ENCODE measurements at regions not wholly inside any gene's neighbourhood (a gene's known extent, or its start where the extent isn't known, plus 50 kb on each side); places are given as distances from the start of the nearest gene placed in this dataset.
"Not testable (repeated sequence)": the region's sequence is repeated elsewhere in the genome, so short reads cannot be mapped to it uniquely, and the experiment has no call there.

- DNase-seq (ENCODE audit: low spot score): no peak
These were observed 54.9 kb upstream of the ZBTB18 start for GRCh38 chr1:243996223-243996622.

- no peak for DNase-seq (ENCODE audit: low spot score)
These were observed 59.4 kb upstream of the ZBTB18 start for GRCh38 chr1:243991650-243992049.

GRCh38 chr1:243984788-243985187 is 66.3 kb upstream of the ZBTB18 start:
- DNase-seq (ENCODE audit: low spot score): no peak

DNA sequence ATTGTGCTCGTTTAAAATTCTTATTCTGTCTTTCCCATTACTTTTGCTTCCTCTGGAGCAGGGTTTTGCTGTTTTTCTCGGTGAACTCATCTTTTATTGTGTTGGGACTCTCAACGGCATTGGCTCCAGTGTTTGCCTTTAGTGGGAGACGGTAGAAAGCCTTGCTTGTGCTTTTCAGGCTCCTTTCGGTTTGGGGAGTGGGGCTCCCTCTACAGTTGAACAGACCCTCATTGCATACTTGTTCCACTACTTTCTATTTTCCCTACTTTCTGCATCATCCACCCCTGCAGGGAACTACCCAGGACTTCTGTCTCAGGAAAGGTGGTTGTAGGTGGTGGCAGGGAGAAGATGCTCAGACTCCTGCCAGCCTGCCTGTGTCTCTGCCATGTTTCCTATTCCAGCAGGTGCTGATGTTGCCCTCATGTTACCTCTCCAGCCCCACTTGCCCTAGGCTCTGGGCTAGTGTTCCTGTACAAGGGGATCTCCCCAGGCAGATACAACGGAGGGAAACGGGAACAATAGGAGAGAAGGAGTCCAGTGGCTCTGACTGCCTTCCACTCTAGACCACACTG is 68.5 kb upstream of the ZBTB18 start:
- DNase-seq (ENCODE audit: low spot score): no peak

- no peak for DNase-seq (ENCODE audit: low spot score)
These were observed 70.6 kb upstream of the ZBTB18 start for GRCh38 chr1:243980471-243980870.

GRCh38 chr1:243980071-243980470 is 71.0 kb upstream of the ZBTB18 start:
- no peak for DNase-seq (ENCODE audit: low spot score)

GRCh38 chr1:243979396-243979795 is 71.7 kb upstream of the ZBTB18 start:
- DNase-seq (ENCODE audit: low spot score): no peak

- no peak for DNase-seq (ENCODE audit: low spot score)
These were observed 74.0 kb upstream of the ZBTB18 start for GRCh38 chr1:243977094-243977493.

DNA sequence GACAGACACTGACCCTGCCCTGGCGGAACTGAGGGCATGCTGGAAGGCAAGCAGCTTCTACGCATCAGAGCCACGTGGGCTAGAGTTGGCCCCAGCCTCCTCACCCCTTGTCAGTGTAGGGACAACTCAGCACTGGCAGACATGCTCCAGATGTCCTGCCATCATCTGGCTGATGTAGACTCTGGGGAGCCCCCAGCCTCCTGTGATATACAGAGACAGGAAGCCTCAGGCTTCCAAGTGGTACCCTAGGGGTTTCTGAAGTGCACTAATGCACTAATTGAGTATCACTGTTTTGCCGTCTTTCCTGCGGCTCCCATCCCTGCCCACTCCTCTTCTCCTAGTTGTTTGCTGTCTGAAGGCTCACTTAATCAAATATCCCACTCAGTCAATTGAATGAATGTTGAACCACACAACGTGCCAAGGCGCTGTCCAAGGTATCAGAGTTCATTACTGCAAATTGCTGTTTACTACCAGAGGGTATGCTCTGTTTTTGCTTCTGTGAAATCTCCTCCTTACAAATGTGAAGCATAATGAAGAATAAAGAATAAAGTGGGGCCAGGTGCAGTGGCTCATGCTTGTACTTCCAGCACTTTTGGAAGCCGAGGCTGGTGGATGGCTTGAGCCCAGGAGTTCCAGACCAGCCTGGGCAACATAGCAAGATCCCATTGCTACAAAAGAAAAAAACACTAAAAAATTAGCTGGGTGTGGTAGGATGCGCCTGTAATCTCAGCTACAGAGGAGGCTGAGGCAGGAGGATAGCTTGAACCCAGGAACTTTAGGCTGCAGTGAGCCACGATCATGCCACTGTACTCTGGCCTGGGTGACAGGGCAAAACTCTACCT is 76.4 kb upstream of the ZBTB18 start:
- DNase-seq (ENCODE audit: low spot score): no peak

DNA sequence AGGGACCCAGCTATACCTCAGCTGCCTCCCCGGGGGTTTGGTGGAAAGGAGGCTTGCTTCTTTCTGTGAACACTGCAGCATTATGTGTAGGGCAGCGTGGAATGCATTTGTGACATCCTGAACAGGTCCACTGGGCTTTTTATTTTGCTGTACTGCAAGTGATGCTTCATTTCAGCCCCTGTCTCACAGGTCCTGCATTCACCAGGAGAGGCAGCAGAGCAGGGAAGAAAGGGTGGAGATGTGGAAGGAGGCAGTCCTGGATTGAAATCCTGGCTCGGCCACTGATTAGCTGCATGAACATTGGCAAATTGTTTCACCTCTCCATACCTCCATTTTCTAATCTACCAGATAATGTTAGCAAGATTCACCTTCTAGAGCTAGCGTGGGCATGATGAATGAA is 77.9 kb upstream of the ZBTB18 start:
- no peak for DNase-seq (ENCODE audit: low spot score)

DNA sequence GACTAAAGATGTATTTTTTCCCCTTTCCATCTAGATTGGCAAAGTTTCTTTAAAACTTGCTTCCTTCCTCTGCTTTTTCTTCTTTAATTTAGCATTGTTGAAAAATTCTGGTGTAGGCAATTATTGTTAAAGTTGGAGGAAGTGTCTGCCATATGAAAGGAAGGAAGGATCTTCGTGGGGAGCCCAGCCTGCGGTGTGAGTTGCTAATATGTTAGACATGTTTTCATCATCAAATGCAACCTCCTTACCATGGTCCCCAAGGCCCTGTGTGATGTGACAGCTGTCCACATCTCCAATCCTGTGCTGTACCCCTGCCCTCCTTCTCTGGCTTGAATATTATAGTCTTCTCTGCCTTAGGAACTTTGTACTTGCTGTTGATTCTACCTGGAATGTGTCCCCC is 81.0 kb upstream of the ZBTB18 start:
- no peak for DNase-seq (ENCODE audit: low spot score)

- no peak for DNase-seq (ENCODE audit: low spot score)
These were observed 82.7 kb upstream of the ZBTB18 start for GRCh38 chr1:243968413-243968812.

GRCh38 chr1:243964915-243965314 is 86.2 kb upstream of the ZBTB18 start:
- DNase-seq (ENCODE audit: low spot score): no peak

DNA sequence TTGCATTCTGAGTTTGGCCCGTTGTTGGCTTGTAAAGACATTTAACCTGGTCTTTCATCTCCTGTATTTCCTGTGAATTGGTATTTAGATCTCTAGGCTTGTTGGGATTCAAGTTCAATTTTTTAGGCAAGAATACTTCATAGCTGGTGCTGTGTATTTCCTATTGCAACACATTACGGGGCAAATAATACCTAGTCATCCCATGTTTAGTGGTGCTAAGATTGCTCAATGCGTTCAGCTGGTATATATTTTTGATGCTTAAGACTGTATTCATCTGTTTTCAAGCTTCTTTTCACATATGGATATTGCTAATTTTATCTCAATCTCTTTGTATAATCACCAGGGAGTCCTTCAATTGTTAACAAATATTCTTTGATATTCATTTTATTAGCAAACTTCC is 87.5 kb upstream of the ZBTB18 start:
- no peak for DNase-seq (ENCODE audit: low spot score)

DNA sequence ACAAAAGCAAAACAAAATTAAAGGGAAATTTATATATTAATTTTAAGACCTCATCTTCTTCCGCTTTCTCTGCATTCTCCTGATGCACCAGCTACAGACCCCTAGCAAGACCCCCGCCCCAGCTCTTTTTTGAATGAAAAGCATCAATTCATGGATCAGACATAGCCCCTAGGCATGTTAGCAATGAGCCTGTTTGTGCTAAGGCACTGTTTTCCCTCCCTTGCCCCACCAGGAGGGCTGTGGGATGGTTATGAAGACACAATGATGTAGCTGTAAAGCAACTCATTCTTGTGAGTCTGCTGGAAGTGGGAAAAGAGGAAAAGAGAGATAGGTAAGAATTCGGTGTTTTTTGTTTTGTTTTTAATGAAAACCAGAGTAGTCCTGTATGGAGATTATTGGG is 88.5 kb upstream of the ZBTB18 start:
- DNase-seq (ENCODE audit: low spot score): no peak

DNA sequence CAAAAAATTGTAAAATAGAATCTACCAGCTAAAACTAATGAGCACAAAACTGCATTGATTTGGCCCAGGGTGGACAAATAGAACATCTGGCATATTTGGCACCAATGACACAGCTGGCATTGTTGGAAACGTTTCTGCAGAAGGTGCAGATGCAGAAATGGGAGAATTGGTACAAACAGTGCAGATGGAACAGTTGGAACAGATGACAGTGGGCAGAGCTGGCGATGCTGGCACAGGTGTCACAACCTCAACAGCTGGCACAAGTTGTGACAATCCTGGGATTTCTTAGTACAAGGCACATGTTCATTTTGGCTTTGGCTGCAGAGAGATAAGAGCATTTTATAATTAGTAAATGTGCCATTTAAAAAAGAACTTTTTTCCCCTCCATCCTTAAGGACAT is 91.1 kb upstream of the ZBTB18 start:
- DNase-seq (ENCODE audit: low spot score): no peak

DNA sequence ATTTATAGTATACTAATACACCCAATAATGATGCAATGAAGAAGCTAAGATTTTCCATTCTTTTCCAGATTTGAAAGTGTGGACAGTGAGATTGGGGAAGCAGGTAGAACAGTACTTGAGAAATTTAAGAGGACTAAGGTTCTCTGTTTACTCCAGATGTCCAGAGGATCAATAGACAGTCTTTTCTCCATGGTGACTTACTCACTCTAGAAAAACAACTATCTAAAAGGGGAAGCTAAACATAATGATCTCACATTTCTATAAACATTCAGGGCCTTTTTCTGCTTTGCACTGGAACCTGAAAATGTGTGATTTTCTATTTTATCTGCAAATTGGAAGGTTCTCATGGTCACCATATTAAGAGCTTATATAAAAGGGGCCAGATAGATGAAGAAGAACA is 93.9 kb upstream of the ZBTB18 start:
- no peak for DNase-seq (ENCODE audit: low spot score)

DNA sequence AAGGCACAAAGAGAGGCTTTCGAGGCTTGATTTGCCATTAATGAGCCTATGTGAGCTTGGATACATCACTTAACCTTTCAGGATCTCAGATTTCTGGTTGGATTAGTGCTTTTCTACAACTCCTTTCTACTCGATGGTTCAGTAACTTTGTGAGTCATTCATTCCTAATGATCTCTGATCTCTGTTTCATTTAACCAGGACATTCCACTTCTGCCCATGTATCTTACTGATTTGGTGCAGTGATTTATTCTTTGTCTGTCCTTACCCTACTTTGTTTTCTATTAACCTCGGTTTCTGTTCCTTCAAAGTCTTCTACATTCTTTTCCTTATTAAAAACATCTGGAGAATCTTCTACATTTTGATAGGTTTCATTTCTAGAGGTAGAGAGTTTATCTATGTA is 94.6 kb upstream of the ZBTB18 start:
- no peak for DNase-seq (ENCODE audit: low spot score)

GRCh38 chr1:243951207-243951606 is 99.9 kb upstream of the ZBTB18 start:
- DNase-seq (ENCODE audit: low spot score): not testable (repeated sequence)

- DNase-seq (ENCODE audit: low spot score): no peak
These were observed 100.1 kb upstream of the AKT3 start for GRCh38 chr1:243950166-243950565.

DNA sequence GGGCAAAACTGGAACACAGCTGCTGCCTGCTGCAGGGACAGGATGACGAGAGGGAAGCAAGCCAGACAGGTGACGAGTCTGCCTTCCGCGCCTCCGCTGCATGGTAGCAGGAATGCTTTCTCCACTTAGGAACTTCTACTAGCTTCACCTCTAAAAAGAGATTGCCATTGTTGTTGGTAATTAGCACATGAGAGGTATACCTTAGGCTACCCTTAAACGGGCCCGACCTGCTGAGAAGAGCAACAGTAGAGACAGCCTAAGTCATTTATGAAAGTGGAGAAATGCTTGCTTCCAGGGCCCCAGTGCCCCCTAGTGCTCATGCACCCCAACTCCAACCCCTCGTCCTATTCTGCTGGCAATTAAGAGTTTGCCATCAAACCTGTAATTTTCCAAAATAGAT is 96.9 kb upstream of the AKT3 start:
- DNase-seq (ENCODE audit: low spot score): no peak

DNA sequence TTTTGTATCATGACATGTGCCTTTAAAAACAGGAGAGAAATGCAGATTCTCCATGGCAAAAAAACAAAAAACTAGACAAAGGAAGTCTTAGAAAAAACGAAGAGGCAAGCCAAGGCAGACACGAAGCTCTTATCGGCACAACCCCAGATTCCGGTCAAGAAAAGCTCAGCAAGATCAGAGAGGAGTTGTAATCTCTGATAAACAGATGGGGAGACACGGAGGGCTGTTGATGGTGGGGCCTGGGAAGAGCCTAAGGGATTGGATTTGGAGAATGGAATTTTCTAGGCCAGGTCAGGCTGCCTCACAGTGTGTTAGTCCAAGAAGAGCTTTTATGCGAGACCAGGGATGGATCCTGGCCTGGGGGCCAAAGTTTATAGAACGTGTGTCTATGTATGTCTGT is 96.2 kb upstream of the AKT3 start:
- no peak for DNase-seq (ENCODE audit: low spot score)

DNA sequence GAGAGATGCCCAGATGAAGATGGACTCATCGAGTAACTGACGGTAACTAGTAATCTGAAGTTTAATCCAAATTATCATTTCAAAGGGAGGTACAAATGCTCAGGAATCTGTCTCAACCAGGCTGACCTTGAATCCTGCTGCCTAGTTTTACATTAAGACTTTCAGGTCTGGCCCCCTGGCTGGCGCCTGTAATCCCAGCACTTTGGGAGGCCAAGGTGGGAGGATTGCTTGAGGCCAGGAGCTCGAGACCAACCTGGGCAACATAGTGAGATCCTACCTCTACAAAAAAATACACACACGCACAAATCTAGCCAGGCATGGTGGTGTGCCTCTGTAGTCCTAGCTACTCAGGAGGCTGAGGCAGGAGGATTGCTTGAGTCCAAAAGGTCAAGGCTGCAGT is 95.7 kb upstream of the AKT3 start:
- no peak for DNase-seq (ENCODE audit: low spot score)

Measured in HuH-7 (cell line).